ENCODE measurements at regions not wholly inside any gene's neighbourhood (a gene's known extent, or its start where the extent isn't known, plus 50 kb on each side); places are given as distances from the start of the nearest gene placed in this dataset.
"Not testable (repeated sequence)": the region's sequence is repeated elsewhere in the genome, so short reads cannot be mapped to it uniquely, and the experiment has no call there.

GRCh38 chr4:131734851-131735385 is 1414.2 kb upstream of the PCDH10 start:
- DNase-seq, result peak; percentile 28

GRCh38 chr4:131738991-131739390 is 1410.1 kb upstream of the PCDH10 start:
- DNase-seq, result not testable (repeated sequence)

GRCh38 chr4:131741836-131742235 is 1407.3 kb upstream of the PCDH10 start:
- DNase-seq, result not testable (repeated sequence)

- DNase-seq, result peak; percentile 24
Measured at GRCh38 chr4:131742536-131743205, 1406.4 kb upstream of the PCDH10 start.

GRCh38 chr4:131743348-131743747 is 1405.7 kb upstream of the PCDH10 start:
- not testable (repeated sequence) for DNase-seq

GRCh38 chr4:131747203-131747602 is 1401.9 kb upstream of the PCDH10 start:
- DNase-seq, result not testable (repeated sequence)

GRCh38 chr4:131749224-131749623 is 1399.9 kb upstream of the PCDH10 start:
- not testable (repeated sequence) for DNase-seq

- DNase-seq, result not testable (repeated sequence)
Measured at GRCh38 chr4:131750006-131750405, 1399.1 kb upstream of the PCDH10 start.

- not testable (repeated sequence) for DNase-seq
Measured at GRCh38 chr4:131750469-131750868, 1398.6 kb upstream of the PCDH10 start.

GRCh38 chr4:131762234-131762633 is 1386.9 kb upstream of the PCDH10 start:
- not testable (repeated sequence) for DNase-seq

GRCh38 chr4:131764730-131765129 is 1384.4 kb upstream of the PCDH10 start:
- no peak for DNase-seq

- DNase-seq, result not testable (repeated sequence)
Measured at GRCh38 chr4:131774382-131774781, 1374.7 kb upstream of the PCDH10 start.

GRCh38 chr4:131810565-131810964 is 1338.5 kb upstream of the PCDH10 start:
- DNase-seq, result not testable (repeated sequence)

All from activated T-cell treated with anti-CD3 and anti-CD28 coated beads, Interleukin-2, amount 50 U/mL, for 1 hour (primary cell).